ENCODE measurements at regions not wholly inside any gene's neighbourhood (a gene's known extent, or its start where the extent isn't known, plus 50 kb on each side); places are given as distances from the start of the nearest gene placed in this dataset.

- no peak overlapping the region for H3K27ac ChIP-seq (ENCODE audit: low read depth in 1 of 2, low read length in 2 of 2)
- no peaks in the 10 kb centered on the region for H3K4me1 ChIP-seq (ENCODE audit: control insufficient read depth in 4 of 4, insufficient read depth in 4 of 4, low read length in 3 of 4)
- H3K9me3 ChIP-seq (ENCODE audit: control insufficient read depth in 4 of 4, low read length in 3 of 4), result peaks cover 0 to 2% (median under 1%) of the 10 kb centered on the region in 4 donors
- TF ChIP-seq FOXA2 (IDR thresholded peaks at IDR 0.05) (no peak), YY1 (IDR thresholded peaks at IDR 0.05) (no peak), TAF1 (conservative IDR thresholded peaks at IDR 0.05) (no peak), RXRA (IDR thresholded peaks at IDR 0.05) (no peak), JUND (IDR thresholded peaks at IDR 0.05) (no peak), SP1 (IDR thresholded peaks at IDR 0.05) (no peak), MAX (IDR thresholded peaks at IDR 0.05) (no peak), GABPA (IDR thresholded peaks at IDR 0.05 in 1 of 2, conservative IDR thresholded peaks at IDR 0.05 in 1 of 2) (no peak), EGR1 (IDR thresholded peaks at IDR 0.05; ENCODE audit: low read depth in 2 of 2) (no peak), RAD21 (IDR thresholded peaks at IDR 0.05) (no peak), NR2F2 (IDR thresholded peaks at IDR 0.05) (no peak), ATF3 (IDR thresholded peaks at IDR 0.05) (no peak)
- TF ChIP-seq, protein P1, sequence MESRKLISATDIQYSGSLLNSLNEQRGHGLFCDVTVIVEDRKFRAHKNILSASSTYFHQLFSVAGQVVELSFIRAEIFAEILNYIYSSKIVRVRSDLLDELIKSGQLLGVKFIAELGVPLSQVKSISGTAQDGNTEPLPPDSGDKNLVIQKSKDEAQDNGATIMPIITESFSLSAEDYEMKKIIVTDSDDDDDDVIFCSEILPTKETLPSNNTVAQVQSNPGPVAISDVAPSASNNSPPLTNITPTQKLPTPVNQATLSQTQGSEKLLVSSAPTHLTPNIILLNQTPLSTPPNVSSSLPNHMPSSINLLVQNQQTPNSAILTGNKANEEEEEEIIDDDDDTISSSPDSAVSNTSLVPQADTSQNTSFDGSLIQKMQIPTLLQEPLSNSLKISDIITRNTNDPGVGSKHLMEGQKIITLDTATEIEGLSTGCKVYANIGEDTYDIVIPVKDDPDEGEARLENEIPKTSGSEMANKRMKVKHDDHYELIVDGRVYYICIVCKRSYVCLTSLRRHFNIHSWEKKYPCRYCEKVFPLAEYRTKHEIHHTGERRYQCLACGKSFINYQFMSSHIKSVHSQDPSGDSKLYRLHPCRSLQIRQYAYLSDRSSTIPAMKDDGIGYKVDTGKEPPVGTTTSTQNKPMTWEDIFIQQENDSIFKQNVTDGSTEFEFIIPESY (IDR thresholded peaks at IDR 0.05), result no peak
- TF ChIP-seq, protein P2, sequence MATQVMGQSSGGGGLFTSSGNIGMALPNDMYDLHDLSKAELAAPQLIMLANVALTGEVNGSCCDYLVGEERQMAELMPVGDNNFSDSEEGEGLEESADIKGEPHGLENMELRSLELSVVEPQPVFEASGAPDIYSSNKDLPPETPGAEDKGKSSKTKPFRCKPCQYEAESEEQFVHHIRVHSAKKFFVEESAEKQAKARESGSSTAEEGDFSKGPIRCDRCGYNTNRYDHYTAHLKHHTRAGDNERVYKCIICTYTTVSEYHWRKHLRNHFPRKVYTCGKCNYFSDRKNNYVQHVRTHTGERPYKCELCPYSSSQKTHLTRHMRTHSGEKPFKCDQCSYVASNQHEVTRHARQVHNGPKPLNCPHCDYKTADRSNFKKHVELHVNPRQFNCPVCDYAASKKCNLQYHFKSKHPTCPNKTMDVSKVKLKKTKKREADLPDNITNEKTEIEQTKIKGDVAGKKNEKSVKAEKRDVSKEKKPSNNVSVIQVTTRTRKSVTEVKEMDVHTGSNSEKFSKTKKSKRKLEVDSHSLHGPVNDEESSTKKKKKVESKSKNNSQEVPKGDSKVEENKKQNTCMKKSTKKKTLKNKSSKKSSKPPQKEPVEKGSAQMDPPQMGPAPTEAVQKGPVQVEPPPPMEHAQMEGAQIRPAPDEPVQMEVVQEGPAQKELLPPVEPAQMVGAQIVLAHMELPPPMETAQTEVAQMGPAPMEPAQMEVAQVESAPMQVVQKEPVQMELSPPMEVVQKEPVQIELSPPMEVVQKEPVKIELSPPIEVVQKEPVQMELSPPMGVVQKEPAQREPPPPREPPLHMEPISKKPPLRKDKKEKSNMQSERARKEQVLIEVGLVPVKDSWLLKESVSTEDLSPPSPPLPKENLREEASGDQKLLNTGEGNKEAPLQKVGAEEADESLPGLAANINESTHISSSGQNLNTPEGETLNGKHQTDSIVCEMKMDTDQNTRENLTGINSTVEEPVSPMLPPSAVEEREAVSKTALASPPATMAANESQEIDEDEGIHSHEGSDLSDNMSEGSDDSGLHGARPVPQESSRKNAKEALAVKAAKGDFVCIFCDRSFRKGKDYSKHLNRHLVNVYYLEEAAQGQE (IDR thresholded peaks at IDR 0.05), result no peak
- 74% methylated on average over 22 of the region's 22 CpGs for WGBS
- H3K9ac ChIP-seq (ENCODE audit: low read depth in 1 of 2, low read length in 2 of 2), result no peak overlapping the region
- no peak overlapping the region for H3K4me3 ChIP-seq (ENCODE audit: low read depth in 1 of 3, low read length in 3 of 3)
- DNase-seq (ENCODE audit: low spot score), result no peak
- H3K36me3 ChIP-seq (ENCODE audit: control insufficient read depth in 4 of 4, insufficient read depth in 3 of 4, low read depth in 1 of 4, low read length in 3 of 4), result no peaks in the 10 kb centered on the region
- H3K27me3 ChIP-seq (ENCODE audit: control insufficient read depth in 4 of 4, insufficient read depth in 4 of 4, low read length in 3 of 4), result peaks cover 0 to under 1% (median 0%) of the 10 kb centered on the region in 4 donors
Observed at GRCh38 chr12:34301251-34302130, 279.2 kb downstream of the ALG10 start.

GRCh38 chr12:34302131-34302885 is 280.0 kb downstream of the ALG10 start:
- Histone ChIP-seq H3K4me3 (ENCODE audit: low read depth in 1 of 3, low read length in 3 of 3) (no peak overlapping the region), H3K27ac (ENCODE audit: low read depth in 1 of 2, low read length in 2 of 2) (no peak overlapping the region), H3K9ac (ENCODE audit: low read depth in 1 of 2, low read length in 2 of 2) (no peak overlapping the region), H3K27me3 (ENCODE audit: control insufficient read depth in 4 of 4, insufficient read depth in 4 of 4, low read length in 3 of 4) (no peaks in the 10 kb centered on the region), H3K9me3 (ENCODE audit: control insufficient read depth in 4 of 4, low read length in 3 of 4) (peaks cover 0 to 2% (median under 1%) of the 10 kb centered on the region in 4 donors), H3K4me1 (ENCODE audit: control insufficient read depth in 4 of 4, insufficient read depth in 4 of 4, low read length in 3 of 4) (no peaks in the 10 kb centered on the region), H3K36me3 (ENCODE audit: control insufficient read depth in 4 of 4, insufficient read depth in 3 of 4, low read depth in 1 of 4, low read length in 3 of 4) (no peaks in the 10 kb centered on the region)
- TF ChIP-seq MAX (IDR thresholded peaks at IDR 0.05), result no peak
- no peak for TF ChIP-seq SP1 (IDR thresholded peaks at IDR 0.05)
- TF ChIP-seq CTCF (IDR thresholded peaks at IDR 0.05; ENCODE audit: low read depth, low read length, missing input control), result no peak
- TF ChIP-seq, protein P2 (IDR thresholded peaks at IDR 0.05), result no peak
- no peak for TF ChIP-seq HNF4A (conservative IDR thresholded peaks at IDR 0.05)
- no peak for TF ChIP-seq JUND (IDR thresholded peaks at IDR 0.05)
- TF ChIP-seq FOXA2 (IDR thresholded peaks at IDR 0.05), result no peak
- WGBS, result 68% methylated on average over 30 of the region's 30 CpGs
- no peak for DNase-seq (ENCODE audit: low spot score)
